Left hindlimb (tissue), 1 donor: ENCODE measurements at regions not wholly inside any gene's neighbourhood (a gene's known extent, or its start where the extent isn't known, plus 50 kb on each side); places are given as distances from the start of the nearest gene placed in this dataset.
"Not testable (repeated sequence)": the region's sequence is repeated elsewhere in the genome, so short reads cannot be mapped to it uniquely, and the experiment has no call there.

Source experiments
- DNase-seq: peaks from one replicate; pipeline ENCODE4 v3.0.0-alpha.2; 2018

DNA sequence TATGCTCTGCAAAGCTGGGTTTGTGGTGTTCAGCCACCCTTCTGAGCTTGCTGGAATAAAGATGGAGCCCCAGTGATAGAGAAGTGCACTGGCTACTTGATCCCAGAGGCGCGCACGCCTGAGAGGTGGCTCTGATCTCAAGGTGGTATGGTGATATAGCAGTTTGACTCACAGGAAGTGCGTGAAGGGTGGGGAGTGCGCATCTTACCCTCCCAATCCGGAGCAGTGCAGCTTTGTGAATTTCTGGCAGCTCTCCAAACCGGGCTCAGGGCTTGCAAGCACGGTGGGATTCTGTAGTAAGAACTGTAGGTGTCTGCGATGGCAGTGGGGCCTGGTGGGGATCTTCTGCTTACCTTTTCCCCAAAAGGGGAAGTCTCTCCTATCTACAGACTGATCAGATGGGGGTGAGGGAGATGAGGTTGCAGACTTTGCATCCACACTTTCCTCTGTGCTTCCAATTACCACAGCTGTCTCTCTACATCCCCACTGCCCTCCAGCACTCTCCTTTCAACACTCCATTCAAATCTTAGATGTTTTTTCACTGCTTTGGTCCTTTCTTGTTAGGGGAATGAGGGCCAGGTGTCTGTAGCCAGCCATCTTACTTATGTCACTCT, 197.4 kb upstream of the SLC38A2 start:
- no peak for DNase-seq

DNA sequence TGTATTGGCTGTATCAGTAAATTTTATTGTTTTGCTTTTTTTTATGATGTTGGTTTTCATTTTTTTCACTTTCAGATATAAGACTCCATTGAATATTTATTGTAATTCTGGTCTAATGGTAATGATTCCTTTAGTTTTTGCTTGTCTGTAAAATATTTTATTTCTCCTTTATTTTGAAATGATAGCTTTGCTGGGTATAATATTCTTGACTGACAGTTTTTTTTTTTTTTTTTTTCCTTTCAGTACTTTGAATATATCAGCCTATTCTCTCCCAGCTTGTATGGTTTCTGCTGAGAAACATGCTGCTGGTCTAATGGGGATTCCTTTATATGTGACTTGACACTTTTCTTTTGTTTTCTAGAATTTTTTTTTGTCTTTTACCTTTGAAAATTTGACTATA, 195.1 kb upstream of the SLC38A2 start:
- no peak for DNase-seq

DNA sequence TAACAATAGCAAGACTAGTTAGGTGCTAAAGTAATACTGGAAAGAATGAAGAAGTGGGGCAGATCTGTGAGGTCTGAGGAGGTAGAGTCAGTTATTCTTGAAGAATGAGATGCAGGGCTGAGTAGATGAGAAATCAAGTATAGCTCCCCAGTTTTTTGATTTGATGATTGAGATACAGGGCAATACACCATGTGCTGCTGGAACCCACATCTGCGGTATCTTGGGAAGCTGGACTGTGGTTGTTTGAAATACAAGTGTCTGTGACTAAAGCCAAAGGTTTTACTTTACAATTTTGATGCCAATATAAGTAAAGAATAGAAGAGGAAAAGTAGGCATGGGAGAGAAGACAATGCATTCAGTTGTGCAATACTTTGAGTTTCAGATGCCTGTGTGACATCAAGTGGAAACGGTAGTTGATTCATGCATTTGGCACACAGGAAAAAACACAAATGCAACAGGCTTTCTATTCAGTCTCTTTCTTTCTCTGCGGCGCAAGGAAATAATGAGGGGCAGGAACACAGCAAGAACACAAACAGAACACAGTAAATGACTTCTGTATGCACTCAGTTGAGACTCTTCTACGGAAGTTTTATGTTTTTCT, 190.2 kb upstream of the SLC38A2 start:
- DNase-seq, result no peak

DNA sequence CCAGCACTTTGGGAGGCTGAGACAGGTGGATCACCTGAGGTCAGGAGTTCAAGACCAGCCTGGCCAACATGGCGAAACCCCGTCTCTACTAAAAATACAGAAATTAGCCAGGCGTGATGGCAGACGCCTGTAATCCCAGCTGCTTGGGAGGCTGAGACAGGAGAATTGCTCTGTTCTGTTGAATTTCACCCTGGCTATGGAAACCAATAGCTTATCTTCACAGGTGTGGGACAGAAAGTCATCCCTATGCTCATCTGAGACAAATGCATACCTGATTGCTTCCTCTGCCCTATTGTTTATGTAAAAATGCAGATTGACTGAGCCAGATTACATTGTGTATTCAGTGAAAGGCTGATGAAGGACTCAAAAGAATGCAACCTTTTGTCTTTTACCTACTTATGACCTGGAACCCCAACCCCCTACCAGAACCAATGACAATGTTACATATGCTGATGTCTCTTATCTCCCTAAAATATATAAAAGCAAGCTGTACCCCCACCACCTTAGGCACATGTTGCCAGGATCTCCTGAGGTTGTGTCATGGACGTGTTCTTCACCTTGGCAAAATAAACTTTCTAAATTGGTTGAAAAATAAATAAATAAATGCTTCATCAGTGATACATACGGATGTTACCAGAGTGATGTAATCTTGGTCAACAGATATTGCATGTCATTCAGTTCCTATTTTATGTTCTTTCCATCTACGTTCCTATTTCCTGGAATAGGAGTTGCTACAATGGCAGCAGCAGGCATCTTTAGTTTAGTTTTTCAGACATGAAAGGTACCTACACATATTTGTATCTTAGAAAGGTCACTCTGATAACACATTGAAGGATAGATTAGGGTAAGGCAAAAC, 189.4 kb upstream of the SLC38A2 start:
- not testable (repeated sequence) for DNase-seq

DNA sequence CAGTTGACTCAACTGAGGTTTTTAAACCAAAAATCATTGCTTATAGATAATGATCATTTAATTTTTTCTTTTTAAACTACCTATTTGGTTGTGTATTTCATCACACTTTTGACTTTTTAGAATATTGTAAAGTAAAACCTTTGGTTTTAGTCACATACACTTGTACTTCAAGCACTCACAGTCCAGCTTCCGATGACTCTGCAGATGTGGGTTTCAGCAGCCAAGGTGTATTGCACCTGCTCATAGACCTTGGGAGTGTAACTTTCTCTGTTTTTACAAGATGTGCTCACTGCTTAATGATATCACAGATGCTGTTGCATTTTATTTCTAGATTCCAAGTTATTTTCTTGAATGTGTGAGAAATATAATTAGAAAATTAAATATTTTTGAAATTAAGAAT, 188.3 kb upstream of the SLC38A2 start:
- no peak for DNase-seq

DNA sequence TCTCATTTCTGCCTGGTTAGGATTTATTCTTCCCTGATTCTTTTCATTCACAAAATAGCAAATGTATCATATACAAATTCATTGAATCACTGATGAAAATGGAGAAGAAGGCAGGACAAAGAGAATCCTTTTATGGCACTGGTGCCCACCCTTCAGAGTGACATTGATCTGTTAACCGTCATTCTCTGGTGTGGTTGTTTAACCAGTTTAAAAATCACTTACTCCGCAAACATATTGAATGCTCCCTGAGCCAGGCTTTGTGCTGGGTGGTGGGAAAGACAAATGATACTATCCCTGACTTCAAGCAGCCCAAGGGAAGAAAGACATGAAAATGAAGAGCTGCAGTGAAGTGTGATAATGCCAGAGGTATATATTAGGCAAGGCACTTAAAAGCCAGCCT, 187.5 kb upstream of the SLC38A2 start:
- DNase-seq, result no peak

DNA sequence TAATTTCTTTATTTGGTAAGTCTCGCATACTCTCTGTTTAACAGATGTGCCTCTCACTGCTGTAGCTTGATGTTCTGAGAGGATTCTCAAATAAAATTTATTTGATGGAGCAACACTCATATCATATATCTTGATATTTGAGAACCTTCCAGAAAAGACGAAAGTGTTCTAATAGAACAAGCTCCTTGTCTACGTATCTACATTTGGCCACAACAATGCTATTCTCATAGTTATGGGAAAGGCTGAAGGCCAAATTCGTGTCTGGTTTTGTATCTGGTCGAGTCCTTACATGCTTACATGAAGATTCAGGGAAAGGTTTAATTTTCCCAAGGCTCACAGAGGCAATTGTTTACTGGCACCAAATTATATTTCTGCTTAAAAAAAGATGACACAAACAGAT, 186.7 kb upstream of the SLC38A2 start:
- DNase-seq, result no peak

DNA sequence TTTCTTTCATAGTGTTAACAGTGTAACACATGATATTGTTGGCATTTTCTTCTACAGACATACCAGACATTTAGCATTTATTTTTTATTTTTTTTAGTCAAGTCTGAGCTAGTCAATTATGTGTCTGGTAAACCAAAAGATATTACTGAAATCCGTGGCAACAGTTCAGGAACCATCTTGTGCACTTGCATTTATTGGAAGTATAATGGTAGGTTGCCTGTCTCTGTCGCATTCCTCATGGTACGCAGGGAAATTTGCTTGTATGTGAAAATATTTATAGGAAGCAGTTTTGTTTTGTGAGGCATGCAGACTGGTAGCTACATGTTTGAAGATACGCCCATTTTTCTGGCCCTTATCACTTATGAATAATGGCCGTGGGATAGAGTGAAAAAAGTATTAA, 186.1 kb upstream of the SLC38A2 start:
- DNase-seq, result no peak

DNA sequence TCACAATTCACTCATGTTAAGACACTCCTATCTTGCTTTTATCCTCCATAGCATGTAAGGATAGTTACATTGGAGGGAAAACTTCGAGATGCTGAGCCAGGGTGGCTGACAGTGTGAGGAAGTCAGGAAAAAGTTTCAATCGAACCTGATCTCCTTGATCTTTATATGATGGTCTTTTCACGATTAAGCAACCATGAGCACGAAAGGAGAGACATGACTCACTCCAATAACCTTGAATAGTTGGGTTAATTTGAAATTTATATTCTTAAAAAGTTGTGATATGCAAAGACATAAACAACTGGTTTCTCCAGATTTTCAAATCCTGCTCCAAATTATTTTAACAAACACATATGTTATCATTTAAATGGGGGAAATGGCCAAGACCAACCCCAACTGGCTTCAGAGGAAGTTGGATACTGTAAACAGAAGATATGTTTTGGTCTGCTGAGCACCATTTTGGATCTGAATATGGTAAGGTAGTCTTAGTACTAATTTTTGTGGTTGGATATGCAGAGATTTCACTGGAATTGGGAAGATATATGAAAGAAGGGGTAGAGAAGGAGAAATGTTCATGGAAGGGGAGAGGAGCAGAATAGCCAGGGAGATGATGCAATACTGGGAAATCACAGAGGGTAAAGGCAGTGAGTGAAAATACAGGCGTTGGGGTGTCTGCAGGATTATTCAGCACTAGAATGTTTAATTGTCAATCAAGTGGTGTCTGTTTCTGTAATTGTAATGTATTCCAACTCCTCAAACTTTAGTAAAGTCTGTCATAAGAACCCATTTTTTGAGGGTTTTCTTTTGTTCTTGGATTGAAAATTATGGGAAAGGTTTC, 185.2 kb upstream of the SLC38A2 start:
- DNase-seq, result no peak

DNA sequence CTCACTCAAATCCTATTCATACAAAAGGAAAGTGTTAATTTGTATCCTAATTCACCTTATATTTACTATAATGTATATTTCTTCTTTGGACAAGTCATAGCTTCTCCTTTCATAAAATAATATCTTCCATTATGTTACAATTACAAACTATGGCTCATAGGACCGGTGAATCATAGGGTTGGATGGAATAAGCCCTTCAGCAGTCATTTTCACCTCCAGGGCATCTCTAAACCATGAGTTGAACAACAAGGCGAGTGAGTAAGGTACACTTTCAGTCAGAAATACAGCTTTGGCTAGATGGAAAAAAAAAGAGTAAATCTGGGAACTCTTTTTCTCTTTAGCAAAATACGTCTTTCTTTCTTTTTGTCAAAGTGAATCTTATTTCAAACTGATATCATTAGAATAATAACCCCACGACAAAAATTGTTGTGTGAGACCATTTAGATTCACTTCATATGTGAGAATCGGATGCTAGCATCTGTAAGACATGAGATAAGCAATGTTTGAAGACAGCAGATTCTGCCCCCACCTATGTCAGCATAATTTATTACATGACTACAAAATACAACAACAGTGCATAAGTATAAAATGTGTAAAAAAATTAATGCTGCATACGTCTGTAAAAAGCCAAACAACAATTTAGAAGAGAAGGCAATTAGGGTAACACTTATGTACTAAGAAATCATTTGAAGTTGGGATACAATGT, 184.4 kb upstream of the SLC38A2 start:
- no peak for DNase-seq

DNA sequence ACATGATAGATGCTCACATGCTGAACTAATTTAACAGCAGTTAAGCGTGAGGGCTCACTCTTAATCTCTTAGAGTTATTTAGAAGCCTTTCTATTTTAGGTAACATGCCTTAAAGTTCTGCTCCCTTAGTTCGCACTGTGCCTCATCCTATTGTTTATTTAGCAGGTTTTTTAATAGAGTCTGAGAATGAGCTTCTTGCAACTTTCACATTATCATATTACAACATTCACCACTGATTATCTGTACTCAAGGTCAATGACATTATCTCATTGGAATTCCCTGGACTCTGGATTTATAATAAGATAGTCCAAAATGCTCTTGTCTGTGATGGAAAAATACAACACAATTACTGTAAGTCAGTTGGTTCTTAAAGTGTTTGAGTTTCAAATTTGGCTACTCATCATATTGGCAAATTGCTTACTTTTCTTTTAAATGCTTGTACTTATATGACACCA, 183.6 kb upstream of the SLC38A2 start:
- no peak for DNase-seq

DNA sequence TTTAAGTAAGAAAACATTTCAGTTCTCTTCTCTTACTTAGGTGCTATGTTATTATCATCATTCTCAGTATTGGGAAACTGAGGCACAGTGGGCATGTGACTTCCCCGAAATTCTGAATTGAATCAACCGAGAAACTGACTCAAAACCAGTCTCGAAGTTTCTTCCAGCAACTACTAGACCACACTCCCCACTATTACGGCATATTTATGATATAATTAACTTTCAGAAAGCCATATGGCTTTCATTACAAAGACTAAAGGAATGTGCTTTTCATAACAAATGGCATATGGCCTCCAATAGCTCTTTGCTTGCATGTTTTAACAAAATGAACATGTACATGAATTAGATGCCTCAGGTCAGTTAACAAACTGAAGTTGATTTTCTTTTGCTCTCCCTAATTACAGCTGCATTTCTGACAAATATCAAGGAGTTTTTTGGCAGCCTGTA, 182.9 kb upstream of the SLC38A2 start:
- DNase-seq, result no peak

DNA sequence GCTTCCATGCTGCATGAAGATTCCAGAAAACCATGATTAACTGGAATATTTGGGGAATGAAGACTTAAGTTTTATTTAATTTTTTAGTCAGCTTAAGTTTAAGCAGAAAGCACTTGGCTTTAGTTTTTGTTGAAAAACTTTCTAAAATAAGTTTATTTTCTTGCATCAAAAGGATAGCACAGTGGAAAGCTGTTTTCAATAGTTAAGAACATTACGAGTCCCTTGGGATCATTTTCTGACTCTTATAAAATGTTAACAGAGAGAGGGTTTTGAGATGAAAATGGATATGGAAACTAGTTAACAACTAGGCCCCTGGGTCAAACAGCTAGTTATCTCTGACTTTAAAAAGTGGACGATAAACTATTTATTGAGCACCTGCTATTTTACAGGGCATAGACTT, 181.9 kb upstream of the SLC38A2 start:
- DNase-seq, result no peak

DNA sequence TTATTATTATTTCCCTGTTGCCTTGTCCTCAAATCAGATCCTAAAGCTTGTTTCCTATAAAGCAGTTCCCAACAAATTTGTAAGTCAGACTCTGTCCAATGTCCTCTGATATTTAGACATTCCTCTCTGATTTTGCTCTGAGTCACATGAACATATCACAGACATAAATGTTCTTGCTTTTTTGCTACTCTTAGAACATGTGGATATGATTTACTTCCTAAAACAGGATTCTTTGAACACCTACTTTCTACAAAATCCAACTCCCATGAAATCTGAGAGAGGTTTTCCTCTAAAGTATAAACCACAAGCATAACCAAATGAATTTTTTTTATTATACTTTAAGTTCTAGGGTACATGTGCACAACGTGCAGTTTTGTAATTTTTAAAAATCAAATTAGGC, 181.3 kb upstream of the SLC38A2 start:
- no peak for DNase-seq

DNA sequence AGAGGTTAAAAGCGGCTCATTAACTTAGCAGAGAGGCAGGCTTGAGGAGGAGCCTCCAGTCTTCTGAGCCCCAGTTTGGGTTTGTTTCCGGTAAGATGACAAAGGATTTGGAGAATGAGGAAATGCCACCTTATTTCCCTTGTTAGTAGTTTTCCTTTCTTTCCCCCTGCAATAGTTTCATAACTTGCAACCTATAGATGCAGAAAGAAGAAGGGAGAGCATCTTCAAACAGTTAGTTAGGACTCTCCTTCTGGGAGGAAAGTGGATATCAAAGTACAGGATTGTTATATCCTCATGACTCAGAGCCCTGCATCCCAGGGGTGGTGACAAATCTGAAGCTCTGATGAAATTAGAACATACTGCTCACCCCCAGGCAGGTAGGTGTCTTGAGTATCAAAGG, 180.7 kb upstream of the SLC38A2 start:
- no peak for DNase-seq

DNA sequence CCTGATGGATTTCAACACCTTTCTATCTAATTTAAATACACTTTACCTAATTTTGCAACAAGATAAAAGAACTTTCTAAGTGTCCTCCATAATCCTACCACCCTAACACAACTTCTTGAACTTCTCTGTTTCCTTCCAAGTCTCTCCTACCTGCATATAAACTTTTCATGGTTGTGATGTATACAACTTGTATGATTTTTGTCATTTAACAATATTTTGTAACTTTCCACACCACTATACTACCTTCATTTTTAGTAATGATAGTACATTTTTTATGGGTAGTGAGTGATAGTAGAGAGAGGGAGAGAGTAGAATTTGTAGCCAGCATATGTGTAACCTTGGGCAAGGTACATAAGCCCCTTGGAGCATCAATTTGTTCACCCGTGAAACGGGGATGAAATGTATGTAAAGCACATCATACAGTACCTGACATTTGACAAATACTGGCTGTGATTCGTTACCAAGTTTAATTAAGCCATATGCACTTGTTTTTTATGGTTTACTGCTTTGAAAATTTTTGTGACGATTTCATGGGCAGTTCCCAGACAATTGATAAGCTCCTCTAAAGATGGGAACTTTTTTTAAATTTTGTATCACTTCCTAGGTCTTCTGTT, 177.8 kb upstream of the SLC38A2 start:
- no peak for DNase-seq

DNA sequence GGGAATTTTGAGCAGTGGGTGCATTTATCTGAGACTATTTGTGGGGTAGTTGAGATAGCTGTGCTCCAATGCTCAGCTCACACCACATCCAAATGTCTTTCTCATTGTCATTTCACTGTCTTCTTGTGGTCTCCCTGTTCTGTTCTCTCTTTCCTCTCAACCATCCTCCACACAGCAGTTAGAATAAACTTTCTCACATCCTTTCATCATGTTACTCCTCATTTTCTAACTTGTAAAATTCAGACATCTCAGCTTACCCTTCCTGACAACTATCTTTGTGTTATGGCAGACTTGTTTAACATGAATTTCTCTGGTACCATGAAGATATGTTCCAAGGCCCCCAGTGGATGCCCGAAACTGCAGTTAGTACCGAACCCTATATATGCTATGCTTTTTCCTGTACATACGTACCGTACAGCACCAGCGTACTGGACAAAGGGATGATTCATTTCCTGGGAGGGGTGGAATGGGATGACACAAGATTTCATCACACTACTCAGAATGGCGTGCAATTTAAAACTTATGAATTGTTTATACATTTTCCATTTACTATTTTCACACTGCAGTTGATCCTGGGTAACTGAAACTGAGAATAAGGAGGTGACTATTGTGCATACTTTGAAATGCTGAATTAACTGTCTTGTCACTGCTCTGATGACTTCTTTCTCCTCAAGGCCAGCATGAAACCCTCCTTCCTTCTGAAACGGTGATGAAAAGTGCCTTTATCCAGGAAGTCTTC, 177.1 kb upstream of the SLC38A2 start:
- DNase-seq, result no peak

DNA sequence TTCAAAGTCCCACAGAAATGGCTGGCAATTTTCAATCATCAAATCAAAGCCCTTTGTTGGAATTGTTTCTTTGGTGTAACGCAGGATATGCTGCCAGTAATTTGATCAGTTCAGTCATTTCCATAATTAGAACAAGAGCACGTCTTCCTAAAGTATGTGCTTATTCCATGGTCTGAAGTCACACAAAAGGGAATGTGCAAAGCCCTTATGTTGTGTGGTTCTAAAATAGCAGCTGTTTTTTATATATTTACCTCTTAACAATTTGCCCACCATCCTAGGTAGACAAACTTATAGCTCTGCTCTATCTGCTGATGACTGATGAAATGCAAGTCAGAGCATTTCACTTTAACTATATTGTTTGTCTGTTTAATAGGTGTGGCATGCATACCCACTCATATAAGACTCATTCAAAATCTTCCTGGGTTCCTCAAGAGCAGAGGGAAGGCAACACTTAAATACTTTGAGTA, 176.1 kb upstream of the SLC38A2 start:
- no peak for DNase-seq

DNA sequence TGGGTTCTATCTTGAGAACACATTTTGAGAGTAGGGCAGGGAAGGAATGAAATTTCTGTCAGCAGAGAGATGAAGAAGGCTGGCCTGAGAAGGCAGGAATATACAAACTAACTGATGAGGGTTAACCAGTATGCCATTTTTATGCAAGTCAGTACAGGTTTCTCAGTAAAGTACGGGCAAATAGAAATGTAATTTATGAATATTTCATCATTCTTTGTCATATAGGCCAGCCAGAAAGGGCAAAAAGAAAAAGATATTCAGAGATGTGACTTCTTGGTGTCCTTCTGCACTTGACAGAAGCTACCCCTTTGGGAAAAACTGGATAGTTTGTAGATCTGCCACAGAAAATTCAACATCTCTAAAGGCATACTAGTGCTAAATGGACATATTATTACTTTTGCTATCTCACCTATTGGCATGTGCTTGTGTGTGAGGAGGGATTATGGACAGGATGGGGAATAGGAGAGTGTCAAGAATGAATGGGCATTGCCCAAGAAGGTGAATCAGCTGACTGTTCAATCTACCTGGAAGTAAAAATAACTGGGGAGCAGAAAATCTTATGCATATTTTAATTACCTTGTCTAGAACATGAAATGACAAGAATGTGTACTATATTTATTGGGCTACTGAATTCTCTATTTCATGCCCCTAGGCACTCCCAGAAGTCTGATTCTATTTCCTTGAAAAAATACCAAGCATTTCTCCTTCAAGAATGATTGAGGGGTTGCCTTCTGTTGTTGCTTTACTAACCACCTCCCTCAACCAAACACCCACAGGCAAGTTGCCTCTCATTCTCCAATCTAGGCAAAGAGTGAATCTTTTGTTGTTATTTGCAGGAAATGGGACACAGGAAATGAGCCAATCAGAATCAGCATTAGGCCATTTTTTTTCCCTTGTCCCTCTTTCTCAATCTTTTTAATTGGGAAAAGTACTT, 175.1 kb upstream of the SLC38A2 start:
- no peak for DNase-seq
